ENCODE measurements at regions not wholly inside any gene's neighbourhood (a gene's known extent, or its start where the extent isn't known, plus 50 kb on each side); places are given as distances from the start of the nearest gene placed in this dataset.

GRCh38 chr12:91387461-91388134 is 205.0 kb upstream of the DCN start:
- ATAC-seq (no peak), DNase-seq (no peak)
- H3K27ac ChIP-seq (ENCODE audit: low read length), result no peak overlapping the region
- POLR2A ChIA-PET (ENCODE audit: unreplicated experiment), result interaction anchor here (0.7 kb wide), 1 partner anchor 21 kb away, joined by 5 read pairs; no protein-coding TSS in a partner anchor
- no peaks in the 10 kb centered on the region for H3K36me3 ChIP-seq (ENCODE audit: low read depth, low read length)
- no peaks in the 10 kb centered on the region for H3K9me3 ChIP-seq (ENCODE audit: low read length)
- no peaks in the 10 kb centered on the region for H3K27me3 ChIP-seq (ENCODE audit: low read length)
- no peaks in the 10 kb centered on the region for H4K20me1 ChIP-seq (ENCODE audit: low read length)
- no peaks in the 10 kb centered on the region for H3F3A ChIP-seq (ENCODE audit: low read length, unreplicated experiment)
- no peak overlapping the region for H2AFZ ChIP-seq (ENCODE audit: low read length)
- H3K9me2 ChIP-seq (replicated peaks; ENCODE audit: low read length), result no peaks in the 10 kb centered on the region
- CTCF ChIA-PET, result interaction anchor here (0.6 kb wide), 1 partner anchor 786 kb away, joined by 3 read pairs; no protein-coding TSS in a partner anchor
- no peak overlapping the region for H3K9ac ChIP-seq (ENCODE audit: low read length)
- intact Hi-C loops (cut with micrococcal nuclease), result loop anchor here (10.0 kb wide), 2 partner anchors 307 to 567 kb away; no protein-coding TSS in a partner anchor
- H3K79me2 ChIP-seq (ENCODE audit: low read length), result no peaks in the 10 kb centered on the region
- BruUV-seq (replicated peaks), result no TSS peak
- TF ChIP-seq CTCF (conservative IDR thresholded peaks at IDR 0.05; ENCODE audit: low read depth, low read length), result no peak
- no peak for TF ChIP-seq EZH2phosphoT487 (IDR thresholded peaks at IDR 0.05; ENCODE audit: borderline replicate concordance, low read length)
- no peak for TF ChIP-seq EZH2 (IDR thresholded peaks at IDR 0.05; ENCODE audit: low read length, unreplicated experiment)
- H3K4me3 ChIP-seq (ENCODE audit: low read length), result no peak overlapping the region
- no peak overlapping the region for H3K4me2 ChIP-seq (ENCODE audit: low read length)
- 0 out of 2 replicates have a peak, but pooled peaks cover 6% of the 10 kb centered on the region for H3K4me1 ChIP-seq (ENCODE audit: insufficient read depth, low read length)

GRCh38 chr12:91384806-91385205 is 202.2 kb upstream of the DCN start:
- H3F3A ChIP-seq (ENCODE audit: low read length, unreplicated experiment), result no peaks in the 10 kb centered on the region
- POLR2A ChIA-PET (ENCODE audit: unreplicated experiment), result no interaction called here
- BruUV-seq (replicated peaks), result no TSS peak
- DNase-seq, result no peak
- peaks cover 12% of the 10 kb centered on the region; the same call in 1 of the 2 replicates for H3K4me1 ChIP-seq (ENCODE audit: insufficient read depth, low read length)
- no peaks in the 10 kb centered on the region for H3K27me3 ChIP-seq (ENCODE audit: low read length)
- H3K36me3 ChIP-seq (ENCODE audit: low read depth, low read length), result no peaks in the 10 kb centered on the region
- TF ChIP-seq CTCF (conservative IDR thresholded peaks at IDR 0.05; ENCODE audit: low read depth, low read length), result no peak
- no peak for TF ChIP-seq EZH2 (IDR thresholded peaks at IDR 0.05; ENCODE audit: low read length, unreplicated experiment)
- H2AFZ ChIP-seq (ENCODE audit: low read length), result no peak overlapping the region
- no peak overlapping the region for H3K9ac ChIP-seq (ENCODE audit: low read length)
- H3K79me2 ChIP-seq (ENCODE audit: low read length), result no peaks in the 10 kb centered on the region
- no peak overlapping the region for H3K27ac ChIP-seq (ENCODE audit: low read length)
- H3K4me2 ChIP-seq (ENCODE audit: low read length), result no peak overlapping the region
- CTCF ChIA-PET, result no interaction called here
- no peaks in the 10 kb centered on the region for H4K20me1 ChIP-seq (ENCODE audit: low read length)
- H3K9me2 ChIP-seq (replicated peaks; ENCODE audit: low read length), result no peaks in the 10 kb centered on the region
- no peak overlapping the region for H3K4me3 ChIP-seq (ENCODE audit: low read length)
- intact Hi-C loops (cut with micrococcal nuclease), result loop anchor here (5.0 to 10.0 kb wide), 3 partner anchors 310 to 1262 kb away; no protein-coding TSS in a partner anchor
- H3K9me3 ChIP-seq (ENCODE audit: low read length), result no peaks in the 10 kb centered on the region
- no peak for ATAC-seq

- no peak overlapping the region for H3K4me3 ChIP-seq (ENCODE audit: low read length)
- ChIA-PET POLR2A (ENCODE audit: unreplicated experiment) (no interaction called here), CTCF (no interaction called here)
- no peak overlapping the region for H2AFZ ChIP-seq (ENCODE audit: low read length)
- no peak overlapping the region for H3K27ac ChIP-seq (ENCODE audit: low read length)
- no peak for ATAC-seq
- no peaks in the 10 kb centered on the region for H3K36me3 ChIP-seq (ENCODE audit: low read depth, low read length)
- no peaks in the 10 kb centered on the region for H3K27me3 ChIP-seq (ENCODE audit: low read length)
- H3K4me1 ChIP-seq (ENCODE audit: insufficient read depth, low read length), result peaks cover 12% of the 10 kb centered on the region; the same call in 1 of the 2 replicates
- no TSS peak for BruUV-seq (replicated peaks)
- no peak for DNase-seq
- H3K9me2 ChIP-seq (replicated peaks; ENCODE audit: low read length), result no peaks in the 10 kb centered on the region
- no peaks in the 10 kb centered on the region for H3F3A ChIP-seq (ENCODE audit: low read length, unreplicated experiment)
- no peak overlapping the region for H3K9ac ChIP-seq (ENCODE audit: low read length)
- H3K9me3 ChIP-seq (ENCODE audit: low read length), result no peaks in the 10 kb centered on the region
- TF ChIP-seq CTCF (conservative IDR thresholded peaks at IDR 0.05; ENCODE audit: low read depth, low read length) (no peak), EZH2phosphoT487 (IDR thresholded peaks at IDR 0.05; ENCODE audit: borderline replicate concordance, low read length) (no peak), EZH2 (IDR thresholded peaks at IDR 0.05; ENCODE audit: low read length, unreplicated experiment) (no peak)
- H3K79me2 ChIP-seq (ENCODE audit: low read length), result no peaks in the 10 kb centered on the region
- no peak overlapping the region for H3K4me2 ChIP-seq (ENCODE audit: low read length)
- intact Hi-C loops (cut with micrococcal nuclease), result loop anchor here (5.0 to 10.0 kb wide), 3 partner anchors 310 to 1263 kb away; no protein-coding TSS in a partner anchor
- H4K20me1 ChIP-seq (ENCODE audit: low read length), result no peaks in the 10 kb centered on the region
Measured at GRCh38 chr12:91384366-91384765, 201.7 kb upstream of the DCN start.

Data from PC-3 (cell line).